ENCODE measurements at regions not wholly inside any gene's neighbourhood (a gene's known extent, or its start where the extent isn't known, plus 50 kb on each side); places are given as distances from the start of the nearest gene placed in this dataset.
"Not testable (repeated sequence)": the region's sequence is repeated elsewhere in the genome, so short reads cannot be mapped to it uniquely, and the experiment has no call there.

GRCh38 chr2:62641936-62642335 is 63.6 kb upstream of the EHBP1 start:
- Mint-ChIP-seq H3K9me3 (peaks cover 20% of the 10 kb centered on the region), H3K36me3 (ENCODE audit: low read depth) (no peaks in the 10 kb centered on the region), H3K27ac (peak overlapping the region; percentile 59 to 96 (median 93)), H3K4me1 (peaks cover 19% of the 10 kb centered on the region), H3K4me3 (peak overlapping the region in 1 of 3 experiments; percentile 4), H3K27me3 (ENCODE audit: low read depth) (no peaks in the 10 kb centered on the region)
- TF ChIP-seq CTCF (IDR thresholded peaks at IDR 0.05; ENCODE audit: unreplicated experiment in 3 of 3), result no peak

- Mint-ChIP-seq H3K36me3 (ENCODE audit: low read depth) (no peaks in the 10 kb centered on the region), H3K27ac (peak overlapping the region; percentile 59 to 96 (median 93))
These were observed 64.1 kb upstream of the EHBP1 start for GRCh38 chr2:62641410-62641843.

GRCh38 chr2:62631160-62632085 is 74.1 kb upstream of the EHBP1 start:
- Mint-ChIP-seq H3K27me3 (ENCODE audit: low read depth) (no peaks in the 10 kb centered on the region), H3K9me3 (peaks cover 33% of the 10 kb centered on the region), H3K36me3 (ENCODE audit: low read depth) (peaks cover 7% of the 10 kb centered on the region), H3K27ac (no peak overlapping the region), H3K4me3 (no peak overlapping the region), H3K4me1 (no peaks in the 10 kb centered on the region)
- no peak for TF ChIP-seq CTCF (IDR thresholded peaks at IDR 0.05; ENCODE audit: unreplicated experiment in 3 of 3)

More at GRCh38 chr2:62641410-62641843, 64.1 kb upstream of the EHBP1 start:
- TF ChIP-seq CTCF (IDR thresholded peaks at IDR 0.05; ENCODE audit: unreplicated experiment in 3 of 3), result no peak
- peaks cover 19% of the 10 kb centered on the region for H3K4me1 Mint-ChIP-seq
- H3K4me3 Mint-ChIP-seq, result peak overlapping the region in 1 of 3 experiments; percentile 1
- H3K9me3 Mint-ChIP-seq, result peaks cover 24% of the 10 kb centered on the region
- no peaks in the 10 kb centered on the region for H3K27me3 Mint-ChIP-seq (ENCODE audit: low read depth)

GRCh38 chr2:62630206-62630605 is 75.3 kb upstream of the EHBP1 start:
- not testable (repeated sequence) for H3K4me1 Mint-ChIP-seq, H3K4me3 Mint-ChIP-seq
- H3K9me3 Mint-ChIP-seq, result peaks cover 25% of the 10 kb centered on the region

GRCh38 chr2:62629310-62629709 is 76.2 kb upstream of the EHBP1 start:
- not testable (repeated sequence) for H3K4me1 Mint-ChIP-seq; H3K27ac Mint-ChIP-seq; H3K27me3 Mint-ChIP-seq (ENCODE audit: low read depth); H3K4me3 Mint-ChIP-seq; H3K36me3 Mint-ChIP-seq (ENCODE audit: low read depth)
- H3K9me3 Mint-ChIP-seq, result peaks cover 19% of the 10 kb centered on the region

More at GRCh38 chr2:62630206-62630605, 75.3 kb upstream of the EHBP1 start:
- H3K27ac Mint-ChIP-seq; H3K27me3 Mint-ChIP-seq (ENCODE audit: low read depth); H3K36me3 Mint-ChIP-seq (ENCODE audit: low read depth): not testable (repeated sequence)

- Mint-ChIP-seq H3K27me3 (ENCODE audit: low read depth) (no peaks in the 10 kb centered on the region), H3K36me3 (ENCODE audit: low read depth) (peaks cover 5% of the 10 kb centered on the region), H3K4me1 (no peaks in the 10 kb centered on the region)
These were observed 77.8 kb upstream of the EHBP1 start for GRCh38 chr2:62627667-62628066.

More at GRCh38 chr2:62627667-62628066, 77.8 kb upstream of the EHBP1 start:
- TF ChIP-seq CTCF (IDR thresholded peaks at IDR 0.05; ENCODE audit: unreplicated experiment in 3 of 3), result no peak
- H3K27ac Mint-ChIP-seq, result no peak overlapping the region
- no peak overlapping the region for H3K4me3 Mint-ChIP-seq
- peaks cover 15% of the 10 kb centered on the region for H3K9me3 Mint-ChIP-seq
